ENCODE measurements at regions not wholly inside any gene's neighbourhood (a gene's known extent, or its start where the extent isn't known, plus 50 kb on each side); places are given as distances from the start of the nearest gene placed in this dataset.
"Not testable (repeated sequence)": the region's sequence is repeated elsewhere in the genome, so short reads cannot be mapped to it uniquely, and the experiment has no call there.

- 40 to 78% (median 63%) methylated on average over 2 of the region's 2 CpGs for WGBS, 5 donors
- Histone ChIP-seq H3K36me3 (no peaks in the 10 kb centered on the region), H3K27ac (no peak overlapping the region), H3K4me3 (no peak overlapping the region), H3K27me3 (no peaks in the 10 kb centered on the region), H3K4me1 (no peaks in the 10 kb centered on the region), H3K9me3 (peaks cover 0 to 4% (median 0%) of the 10 kb centered on the region in 4 donors)
- no peak for TF ChIP-seq CTCF (IDR thresholded peaks at IDR 0.05)
- TF ChIP-seq EP300 (IDR thresholded peaks at IDR 0.05), result no peak
- no peak for TF ChIP-seq POLR2A (IDR thresholded peaks at IDR 0.05)
- TF ChIP-seq POLR2AphosphoS5 (IDR thresholded peaks at IDR 0.05), result no peak
- DNase-seq, result peak in 1 of 2 donors; percentile 4
- intact Hi-C loops (cut with DNase I; ENCODE audit: low total_unique reads), result no loop called here
These were observed 224.6 kb upstream of the PLPPR1 start for GRCh38 chr9:100803956-100804355.

- intact Hi-C loops (cut with DNase I; ENCODE audit: low total_unique reads), result no loop called here
These were observed 216.9 kb upstream of the PLPPR1 start for GRCh38 chr9:100811643-100812042.

DNA sequence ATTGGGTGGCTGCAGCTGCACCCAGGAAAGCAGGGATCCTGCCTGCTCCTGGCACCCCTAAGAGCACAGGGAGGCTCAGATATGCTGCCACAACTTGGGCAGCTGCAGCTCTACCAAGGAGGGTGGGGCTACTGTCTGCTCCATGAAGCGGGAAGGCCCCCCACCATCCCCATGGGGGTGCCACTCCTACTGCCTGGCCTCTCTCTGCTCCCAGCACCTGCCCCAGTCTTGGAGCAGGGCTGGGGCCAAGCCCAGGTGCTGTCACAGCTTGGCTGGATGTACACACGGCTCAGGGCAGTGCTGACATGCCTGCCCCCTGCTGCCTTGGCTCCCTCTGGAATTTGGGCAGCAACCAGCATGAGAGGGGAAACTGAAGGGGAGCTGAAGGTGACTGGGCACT is 214.7 kb upstream of the PLPPR1 start:
- DNase-seq, result no peak
- Histone ChIP-seq H3K27ac (no peak overlapping the region), H3K36me3 (no peaks in the 10 kb centered on the region), H3K4me3 (no peak overlapping the region), H3K27me3 (no peaks in the 10 kb centered on the region), H3K4me1 (no peaks in the 10 kb centered on the region), H3K9me3 (peaks cover 0 to 20% (median 7%) of the 10 kb centered on the region in 4 donors)
- 61 to 68% (median 67%) methylated on average over 1 to 2 of the region's 2 CpGs; no CpG with 5 or more reads in 1 of the 5 donors for WGBS, 5 donors
- intact Hi-C loops (cut with DNase I; ENCODE audit: low total_unique reads), result no loop called here
- TF ChIP-seq POLR2AphosphoS5 (IDR thresholded peaks at IDR 0.05) (no peak), POLR2A (IDR thresholded peaks at IDR 0.05) (no peak), CTCF (IDR thresholded peaks at IDR 0.05) (no peak)

More at GRCh38 chr9:100811643-100812042, 216.9 kb upstream of the PLPPR1 start:
- Histone ChIP-seq H3K9me3 (peaks cover 0 to 11% (median 5%) of the 10 kb centered on the region in 4 donors), H3K27me3 (no peaks in the 10 kb centered on the region), H3K36me3 (no peaks in the 10 kb centered on the region), H3K27ac (no peak overlapping the region), H3K4me1 (no peaks in the 10 kb centered on the region), H3K4me3 (no peak overlapping the region)
- TF ChIP-seq POLR2A (IDR thresholded peaks at IDR 0.05), result no peak
- TF ChIP-seq CTCF (IDR thresholded peaks at IDR 0.05), result no peak
- TF ChIP-seq POLR2AphosphoS5 (IDR thresholded peaks at IDR 0.05), result no peak
- no peak for TF ChIP-seq EP300 (IDR thresholded peaks at IDR 0.05)
- DNase-seq, result no peak
- 87 to 97% (median 94%) methylated on average over 3 of the region's 3 CpGs for WGBS, 5 donors

GRCh38 chr9:100819980-100820379 is 208.5 kb upstream of the PLPPR1 start:
- no peaks in the 10 kb centered on the region for H3K4me1 ChIP-seq
- H3K27me3 ChIP-seq, result no peaks in the 10 kb centered on the region
- WGBS, 5 donors, result 67 to 91% (median 73%) methylated on average over 2 of the region's 2 CpGs
- TF ChIP-seq CTCF (IDR thresholded peaks at IDR 0.05) (no peak), EP300 (IDR thresholded peaks at IDR 0.05) (no peak)
- H3K4me3 ChIP-seq, result no peak overlapping the region
- H3K36me3 ChIP-seq, result no peaks in the 10 kb centered on the region
- intact Hi-C loops (cut with DNase I; ENCODE audit: low total_unique reads), result no loop called here
- peaks cover 0 to 11% (median 1%) of the 10 kb centered on the region in 4 donors for H3K9me3 ChIP-seq
- no peak for DNase-seq
- H3K27ac ChIP-seq, result no peak overlapping the region

- H3K36me3 ChIP-seq; H3K27ac ChIP-seq; H3K4me1 ChIP-seq; intact Hi-C loops (cut with DNase I; ENCODE audit: low total_unique reads); H3K4me3 ChIP-seq; H3K9me3 ChIP-seq; H3K27me3 ChIP-seq; DNase-seq: not testable (repeated sequence)
- 87 to 96% (median 95%) methylated on average over 8 of the region's 8 CpGs for WGBS, 5 donors
These were observed 195.5 kb upstream of the PLPPR1 start for GRCh38 chr9:100833035-100833434.

All from stomach (tissue), 8 donors.